Central memory CD8-positive, alpha-beta T cell (primary cell): ENCODE measurements at regions not wholly inside any gene's neighbourhood (a gene's known extent, or its start where the extent isn't known, plus 50 kb on each side); places are given as distances from the start of the nearest gene placed in this dataset.

Source experiments
- ATAC-seq: fragments of 150-1000 bp; cut with Tn5 transposase; replicated peaks from 2 replicates; pipeline ENCODE4 v1.10.0; 2022; ENCODE audit warnings: mild to moderate bottlenecking, moderate FRiP score, moderate number of reproducible peaks; ENCODE audit not compliant: poor library complexity, severe bottlenecking; ENCODE audit errors: extremely low read depth
- DNase-seq, 2 donors: peaks; one replicate each; pipeline ENCODE4 v3.0.0; 2021; ENCODE audit warnings: low spot score in 2 of 2
- H3K27ac Mint-ChIP-seq: one replicate; pipeline ENCODE4 v1.8.0; 2022; ENCODE audit warnings: low read depth, mild to moderate bottlenecking, moderate library complexity, mixed read lengths
- H3K27me3 Mint-ChIP-seq: one replicate; pipeline ENCODE4 v1.8.0; 2022; ENCODE audit warnings: mixed read lengths
- H3K36me3 Mint-ChIP-seq: one replicate; pipeline ENCODE4 v1.8.0; 2022; ENCODE audit warnings: mild to moderate bottlenecking, moderate library complexity, mixed read lengths; ENCODE audit not compliant: insufficient read depth
- H3K4me1 Mint-ChIP-seq: one replicate; pipeline ENCODE4 v1.8.0; 2022; ENCODE audit warnings: mixed read lengths
- H3K4me3 Mint-ChIP-seq: one replicate; pipeline ENCODE4 v1.8.0; 2022; ENCODE audit warnings: mild to moderate bottlenecking, moderate library complexity, mixed read lengths
- H3K9me3 Mint-ChIP-seq: one replicate; pipeline ENCODE4 v1.8.0; 2022; ENCODE audit warnings: mixed read lengths

DNA sequence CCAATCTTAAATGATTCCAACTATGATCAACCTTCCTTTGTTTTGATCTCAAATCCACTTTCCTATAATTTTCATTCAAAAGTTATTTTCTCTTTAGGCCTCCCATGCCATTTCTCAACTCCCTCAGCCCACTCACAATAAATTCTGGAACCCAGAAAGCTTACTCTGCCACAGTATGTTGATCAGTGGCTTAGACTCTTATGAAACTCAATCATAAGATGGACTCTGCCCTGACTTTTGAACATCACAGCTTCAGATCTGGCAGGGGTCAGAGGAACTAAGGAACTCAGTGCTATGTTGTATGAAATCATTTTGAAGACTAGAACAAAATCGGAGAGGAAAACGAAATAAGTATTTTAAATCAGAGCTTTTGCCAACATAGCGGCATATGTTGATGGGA is 59.8 kb upstream of the LGALSL start:
- ATAC-seq = no peak
- Mint-ChIP-seq H3K36me3 (no peaks in the 10 kb centered on the region), H3K27me3 (peaks cover 39% of the 10 kb centered on the region), H3K4me1 (no peaks in the 10 kb centered on the region), H3K4me3 (no peak overlapping the region), H3K27ac (no peak overlapping the region), H3K9me3 (peaks cover 6% of the 10 kb centered on the region)
- DNase-seq = no peak

DNA sequence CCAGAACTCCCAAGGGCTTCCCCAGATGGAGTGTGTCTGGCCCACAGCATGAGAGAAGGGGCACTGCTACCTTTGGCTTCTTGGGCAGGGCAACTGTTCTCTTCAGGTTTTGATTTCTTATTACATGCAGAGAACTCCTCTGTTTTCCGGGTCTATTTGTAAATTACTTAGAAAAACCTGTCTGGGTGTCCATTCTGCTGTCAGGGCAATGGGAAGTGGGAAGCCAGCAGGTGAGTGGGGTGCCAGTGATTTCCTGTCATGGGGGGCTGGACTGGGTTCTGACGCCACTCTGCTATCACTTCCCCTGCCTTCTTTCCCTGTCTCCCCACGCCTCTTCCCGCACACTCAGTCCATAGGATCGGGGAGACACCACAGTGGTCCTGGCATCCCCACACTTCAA is 58.0 kb upstream of the LGALSL start:
- H3K27me3 Mint-ChIP-seq = peaks cover 55% of the 10 kb centered on the region
- no peak overlapping the region for H3K4me3 Mint-ChIP-seq
- DNase-seq (no peak), ATAC-seq (no peak)
- no peak overlapping the region for H3K27ac Mint-ChIP-seq
- no peaks in the 10 kb centered on the region for H3K4me1 Mint-ChIP-seq
- H3K9me3 Mint-ChIP-seq = peaks cover 2% of the 10 kb centered on the region
- H3K36me3 Mint-ChIP-seq = no peaks in the 10 kb centered on the region

- H3K27ac Mint-ChIP-seq = no peak overlapping the region
- no peaks in the 10 kb centered on the region for H3K36me3 Mint-ChIP-seq
- DNase-seq = no peak
- peaks cover 56% of the 10 kb centered on the region for H3K27me3 Mint-ChIP-seq
- no peaks in the 10 kb centered on the region for H3K4me1 Mint-ChIP-seq
- H3K9me3 Mint-ChIP-seq = no peaks in the 10 kb centered on the region
- no peak for ATAC-seq
- no peak overlapping the region for H3K4me3 Mint-ChIP-seq
These were observed 57.4 kb upstream of the LGALSL start for GRCh38 chr2:64396551-64396950.

- Mint-ChIP-seq H3K27ac (no peak overlapping the region), H3K9me3 (no peaks in the 10 kb centered on the region), H3K4me1 (no peaks in the 10 kb centered on the region), H3K27me3 (peaks cover 43% of the 10 kb centered on the region), H3K36me3 (no peaks in the 10 kb centered on the region), H3K4me3 (no peak overlapping the region)
- no peak for DNase-seq
- ATAC-seq = no peak
These were observed 55.3 kb upstream of the LGALSL start for GRCh38 chr2:64398516-64399129.

GRCh38 chr2:64399521-64399920 is 54.4 kb upstream of the LGALSL start:
- Mint-ChIP-seq H3K4me1 (no peaks in the 10 kb centered on the region), H3K27ac (no peak overlapping the region), H3K36me3 (no peaks in the 10 kb centered on the region)

GRCh38 chr2:64400105-64400728 is 53.7 kb upstream of the LGALSL start:
- no peak overlapping the region for H3K4me3 Mint-ChIP-seq
- H3K36me3 Mint-ChIP-seq = no peaks in the 10 kb centered on the region
- ATAC-seq (no peak), DNase-seq (no peak)
- H3K4me1 Mint-ChIP-seq = no peaks in the 10 kb centered on the region
- H3K27me3 Mint-ChIP-seq = peaks cover 43% of the 10 kb centered on the region
- no peaks in the 10 kb centered on the region for H3K9me3 Mint-ChIP-seq
- no peak overlapping the region for H3K27ac Mint-ChIP-seq

More at GRCh38 chr2:64399521-64399920, 54.4 kb upstream of the LGALSL start:
- DNase-seq (no peak), ATAC-seq (no peak)
- Mint-ChIP-seq H3K27me3 (peaks cover 43% of the 10 kb centered on the region), H3K4me3 (no peak overlapping the region), H3K9me3 (no peaks in the 10 kb centered on the region)

- DNase-seq (no peak), ATAC-seq (no peak)
- no peak overlapping the region for H3K27ac Mint-ChIP-seq
- H3K27me3 Mint-ChIP-seq = peaks cover 43% of the 10 kb centered on the region
- H3K36me3 Mint-ChIP-seq = no peaks in the 10 kb centered on the region
- H3K4me3 Mint-ChIP-seq = no peak overlapping the region
- no peaks in the 10 kb centered on the region for H3K4me1 Mint-ChIP-seq
- H3K9me3 Mint-ChIP-seq = no peaks in the 10 kb centered on the region
These were observed 53.0 kb upstream of the LGALSL start for GRCh38 chr2:64400733-64401528.

- Mint-ChIP-seq H3K27me3 (peaks cover 43% of the 10 kb centered on the region), H3K9me3 (no peaks in the 10 kb centered on the region), H3K4me3 (no peak overlapping the region), H3K4me1 (no peaks in the 10 kb centered on the region), H3K36me3 (no peaks in the 10 kb centered on the region), H3K27ac (no peak overlapping the region)
- no peak for ATAC-seq
- DNase-seq = no peak
These were observed 52.5 kb upstream of the LGALSL start for GRCh38 chr2:64401529-64401880.

DNA sequence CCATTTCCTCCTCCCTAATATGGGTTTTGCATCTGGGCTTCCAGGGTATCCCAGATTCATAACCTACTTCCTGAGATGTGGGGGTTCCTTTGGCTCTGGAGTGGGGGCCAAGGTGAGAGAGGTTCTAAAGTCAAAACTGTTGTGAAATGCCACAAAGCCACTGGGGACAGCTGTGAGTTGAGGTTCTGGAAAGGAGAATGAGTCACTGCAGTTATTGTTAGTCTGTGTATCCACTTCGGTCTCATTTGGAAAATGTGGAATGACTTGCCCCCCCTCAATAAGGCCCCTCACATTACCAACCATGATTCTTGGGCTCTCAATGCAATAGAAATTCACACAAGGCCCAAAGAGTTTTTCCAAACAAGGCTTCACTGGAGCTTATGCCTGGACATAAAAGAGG is 51.1 kb upstream of the LGALSL start:
- no peaks in the 10 kb centered on the region for H3K4me1 Mint-ChIP-seq
- H3K27ac Mint-ChIP-seq = no peak overlapping the region
- no peaks in the 10 kb centered on the region for H3K36me3 Mint-ChIP-seq
- H3K27me3 Mint-ChIP-seq = peaks cover 44% of the 10 kb centered on the region
- H3K4me3 Mint-ChIP-seq = no peak overlapping the region
- no peaks in the 10 kb centered on the region for H3K9me3 Mint-ChIP-seq
- no peak for DNase-seq
- ATAC-seq = no peak

GRCh38 chr2:64403426-64403825 is 50.5 kb upstream of the LGALSL start:
- no peak overlapping the region for H3K4me3 Mint-ChIP-seq
- H3K9me3 Mint-ChIP-seq = no peaks in the 10 kb centered on the region
- DNase-seq (no peak), ATAC-seq (no peak)
- H3K36me3 Mint-ChIP-seq = no peaks in the 10 kb centered on the region
- peaks cover 41% of the 10 kb centered on the region for H3K27me3 Mint-ChIP-seq
- H3K4me1 Mint-ChIP-seq = no peaks in the 10 kb centered on the region
- H3K27ac Mint-ChIP-seq = no peak overlapping the region

- H3K27ac Mint-ChIP-seq = no peak overlapping the region
- no peaks in the 10 kb centered on the region for H3K36me3 Mint-ChIP-seq
- H3K9me3 Mint-ChIP-seq = no peaks in the 10 kb centered on the region
These were observed 49.8 kb upstream of the LGALSL start for GRCh38 chr2:64404002-64404731.

More at GRCh38 chr2:64404002-64404731, 49.8 kb upstream of the LGALSL start:
- Mint-ChIP-seq H3K4me1 (no peaks in the 10 kb centered on the region), H3K4me3 (no peak overlapping the region), H3K27me3 (peaks cover 34% of the 10 kb centered on the region)
- DNase-seq (no peak), ATAC-seq (no peak)
